ENCODE measurements at regions not wholly inside any gene's neighbourhood (a gene's known extent, or its start where the extent isn't known, plus 50 kb on each side); places are given as distances from the start of the nearest gene placed in this dataset.

DNA sequence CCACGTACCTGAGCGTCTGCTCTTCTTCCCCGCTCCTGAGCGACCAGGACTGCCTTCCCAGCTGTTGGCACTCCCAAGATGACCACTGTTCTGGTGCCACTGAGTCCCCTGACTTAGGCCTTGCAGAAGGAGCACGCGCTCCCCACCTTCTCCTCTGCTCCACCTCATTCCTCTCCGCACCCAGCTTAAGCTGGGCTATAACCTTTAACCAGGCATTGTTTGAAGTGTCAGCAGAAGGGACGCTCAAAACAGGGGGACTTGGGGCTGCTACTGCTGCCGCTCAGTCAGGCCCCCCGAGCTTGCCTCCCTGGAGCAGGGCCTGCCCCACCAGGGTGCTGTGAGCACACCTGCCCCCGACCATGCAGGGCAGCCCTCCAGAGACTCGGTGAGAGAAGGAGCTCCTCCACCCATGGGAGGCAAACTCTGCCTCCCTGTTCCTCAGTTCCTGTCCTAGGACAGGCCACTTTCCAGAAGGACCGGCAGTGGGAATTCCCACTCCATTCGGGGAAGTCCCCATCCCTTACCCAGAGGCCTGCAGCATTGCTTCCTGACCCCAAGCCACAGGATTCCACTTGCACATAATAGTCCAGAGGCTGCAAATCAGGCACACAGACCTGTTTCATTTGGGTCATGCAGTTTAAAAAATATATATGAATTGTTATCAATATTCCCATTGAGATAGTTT is 99.7 kb upstream of the ENPP6 start (continued):
- TF ChIP-seq SKIL (IDR thresholded peaks at IDR 0.05; ENCODE audit: low read depth, poor library complexity, severe bottlenecking) (no peak), MYB (IDR thresholded peaks at IDR 0.05; ENCODE audit: borderline replicate concordance, low read depth, low read length) (no peak), SUPT20H (IDR thresholded peaks at IDR 0.05; ENCODE audit: borderline replicate concordance, control insufficient read depth, low read depth, low read length) (no peak), ZNF687 (IDR thresholded peaks at IDR 0.05) (0 out of 2 replicates have a peak, but pooled peaks have one; percentile 5), MLLT1 (IDR thresholded peaks at IDR 0.05) (peak; percentile 85), ESRRA (IDR thresholded peaks at IDR 0.05; ENCODE audit: low read length) (no peak), IKZF2 (IDR thresholded peaks at IDR 0.05) (peak; percentile 49 to 50; a peak in 3 of 4 replicates), ZNF384 (IDR thresholded peaks at IDR 0.05; ENCODE audit: borderline replicate concordance, low read depth, low read length) (no peak)
